Coronary artery (tissue), 2 donors: ENCODE measurements at regions not wholly inside any gene's neighbourhood (a gene's known extent, or its start where the extent isn't known, plus 50 kb on each side); places are given as distances from the start of the nearest gene placed in this dataset.
A peak's percentile ranks its signal among the peaks of the same experiment; 100 is the strongest.

Experiments
- DNase-seq: peaks from one replicate; pipeline ENCODE4 v3.0.0-alpha.2; 2017; ENCODE audit warnings: low spot score
- H3K27ac ChIP-seq, 2 donors: fragments of 200-600 bp; sonication (generic); one replicate each; pipeline ENCODE4 v1.5.1; 2016 to 2019
- H3K4me3 ChIP-seq: fragments of 200-600 bp; sonication (generic); 2 replicates; pipeline ENCODE4 v1.5.1; 2016; ENCODE audit warnings: mild to moderate bottlenecking, moderate library complexity
- TF ChIP-seq, protein P1 (sequence below): fragments of 200-600 bp; sonication (generic); IDR thresholded peaks from one replicate; pipeline ENCODE4 v1.5.1; 2019; ENCODE audit warnings: antibody characterized with exemption

DNA sequence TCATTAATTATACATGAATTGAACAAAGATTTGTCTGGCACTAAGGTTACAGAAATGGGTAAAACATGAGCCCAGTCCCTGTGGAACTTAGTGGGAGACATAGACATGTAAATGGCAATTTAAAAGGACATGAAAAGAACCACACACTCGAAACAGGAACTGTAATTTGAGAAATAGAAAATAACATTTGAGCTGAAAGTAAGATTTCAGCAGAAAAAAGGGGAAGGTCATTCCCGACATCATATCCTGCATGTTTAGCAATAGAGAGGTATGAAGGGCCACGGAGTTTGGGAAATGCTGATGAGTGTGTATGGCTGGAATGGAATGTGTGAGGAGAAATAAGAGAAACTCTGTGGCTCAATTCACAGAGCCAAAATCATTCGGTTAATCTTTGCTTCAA lies 175.4 kb upstream of the AHR start:
- H3K4me3 ChIP-seq = no peak overlapping the region
- TF ChIP-seq, protein P1, sequence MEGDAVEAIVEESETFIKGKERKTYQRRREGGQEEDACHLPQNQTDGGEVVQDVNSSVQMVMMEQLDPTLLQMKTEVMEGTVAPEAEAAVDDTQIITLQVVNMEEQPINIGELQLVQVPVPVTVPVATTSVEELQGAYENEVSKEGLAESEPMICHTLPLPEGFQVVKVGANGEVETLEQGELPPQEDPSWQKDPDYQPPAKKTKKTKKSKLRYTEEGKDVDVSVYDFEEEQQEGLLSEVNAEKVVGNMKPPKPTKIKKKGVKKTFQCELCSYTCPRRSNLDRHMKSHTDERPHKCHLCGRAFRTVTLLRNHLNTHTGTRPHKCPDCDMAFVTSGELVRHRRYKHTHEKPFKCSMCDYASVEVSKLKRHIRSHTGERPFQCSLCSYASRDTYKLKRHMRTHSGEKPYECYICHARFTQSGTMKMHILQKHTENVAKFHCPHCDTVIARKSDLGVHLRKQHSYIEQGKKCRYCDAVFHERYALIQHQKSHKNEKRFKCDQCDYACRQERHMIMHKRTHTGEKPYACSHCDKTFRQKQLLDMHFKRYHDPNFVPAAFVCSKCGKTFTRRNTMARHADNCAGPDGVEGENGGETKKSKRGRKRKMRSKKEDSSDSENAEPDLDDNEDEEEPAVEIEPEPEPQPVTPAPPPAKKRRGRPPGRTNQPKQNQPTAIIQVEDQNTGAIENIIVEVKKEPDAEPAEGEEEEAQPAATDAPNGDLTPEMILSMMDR = no peak
- no peak for DNase-seq
- H3K27ac ChIP-seq = no peak overlapping the region

DNA sequence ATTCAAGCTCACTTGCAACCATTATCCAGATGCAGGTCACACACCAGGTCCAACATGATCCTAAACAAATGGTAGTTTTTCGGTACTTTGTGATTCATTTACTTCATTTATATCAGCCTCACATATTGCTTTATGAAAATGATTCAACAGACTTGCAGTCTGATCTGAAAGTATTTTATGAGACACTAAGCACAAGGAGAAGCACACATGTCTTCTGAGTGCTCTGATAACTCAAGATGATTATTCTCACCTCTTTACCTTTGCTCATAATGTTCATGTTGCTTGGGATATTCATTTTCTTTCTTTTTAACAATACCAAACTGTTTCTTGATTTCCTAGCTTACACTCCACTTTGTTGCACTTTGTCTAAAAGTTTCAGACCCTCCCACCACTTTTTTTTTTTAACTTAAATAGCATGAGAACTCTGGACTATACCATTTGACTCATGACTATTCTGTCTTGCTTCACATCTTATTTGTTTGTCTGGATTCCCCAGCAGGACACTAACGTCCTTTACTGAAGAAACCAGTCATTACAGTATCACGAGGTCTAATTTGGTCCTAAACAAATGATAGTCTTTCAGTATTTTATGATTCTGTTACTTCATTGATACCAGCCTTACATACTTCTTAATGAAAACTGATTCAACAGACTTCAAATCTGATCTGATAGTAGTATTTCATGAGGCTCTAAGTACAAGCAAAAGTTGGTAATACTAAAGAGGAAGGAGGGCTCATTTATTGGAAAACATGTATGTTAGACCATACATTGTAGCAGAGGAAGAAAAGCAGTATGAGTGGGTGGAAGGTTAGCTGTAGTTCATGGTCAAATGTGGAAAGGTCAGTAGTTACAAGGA lies 171.8 kb upstream of the AHR start:
- no peak for DNase-seq
- Histone ChIP-seq H3K4me3 (no peak overlapping the region), H3K27ac (no peak overlapping the region)
- TF ChIP-seq, protein P1 = no peak

DNA sequence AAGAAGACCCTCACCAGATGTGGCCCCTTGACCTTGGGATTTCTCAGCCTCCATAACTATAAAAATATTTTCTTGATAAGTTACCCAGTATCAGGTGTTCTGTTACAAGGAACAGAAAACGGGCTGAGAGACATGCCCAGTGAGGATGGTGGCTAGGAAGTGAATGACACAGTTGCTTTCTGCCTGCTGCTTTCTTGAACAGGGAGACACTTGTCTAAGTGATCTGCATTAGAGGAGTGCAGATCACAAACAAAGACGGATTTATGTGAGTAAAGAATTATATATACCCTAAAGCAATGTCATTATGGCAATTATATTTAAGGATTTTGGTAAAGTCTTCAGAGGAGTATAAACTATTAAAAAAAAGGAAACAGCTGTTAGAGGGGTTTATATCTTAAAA lies 169.2 kb upstream of the AHR start:
- Histone ChIP-seq H3K27ac (no peak overlapping the region), H3K4me3 (no peak overlapping the region)
- no peak for DNase-seq
- TF ChIP-seq, protein P1 = no peak

GRCh38 chr7:17130281-17131059 lies 168.0 kb upstream of the AHR start:
- TF ChIP-seq, protein P1 = no peak
- DNase-seq = no peak
- Histone ChIP-seq H3K4me3 (peak overlapping the region; percentile 52), H3K27ac (no peak overlapping the region)

- no peak for DNase-seq
- H3K27ac ChIP-seq = no peak overlapping the region
- TF ChIP-seq, protein P1 = no peak
- peak overlapping the region; percentile 52 for H3K4me3 ChIP-seq
These were observed 167.4 kb upstream of the AHR start for GRCh38 chr7:17131060-17131345.

DNA sequence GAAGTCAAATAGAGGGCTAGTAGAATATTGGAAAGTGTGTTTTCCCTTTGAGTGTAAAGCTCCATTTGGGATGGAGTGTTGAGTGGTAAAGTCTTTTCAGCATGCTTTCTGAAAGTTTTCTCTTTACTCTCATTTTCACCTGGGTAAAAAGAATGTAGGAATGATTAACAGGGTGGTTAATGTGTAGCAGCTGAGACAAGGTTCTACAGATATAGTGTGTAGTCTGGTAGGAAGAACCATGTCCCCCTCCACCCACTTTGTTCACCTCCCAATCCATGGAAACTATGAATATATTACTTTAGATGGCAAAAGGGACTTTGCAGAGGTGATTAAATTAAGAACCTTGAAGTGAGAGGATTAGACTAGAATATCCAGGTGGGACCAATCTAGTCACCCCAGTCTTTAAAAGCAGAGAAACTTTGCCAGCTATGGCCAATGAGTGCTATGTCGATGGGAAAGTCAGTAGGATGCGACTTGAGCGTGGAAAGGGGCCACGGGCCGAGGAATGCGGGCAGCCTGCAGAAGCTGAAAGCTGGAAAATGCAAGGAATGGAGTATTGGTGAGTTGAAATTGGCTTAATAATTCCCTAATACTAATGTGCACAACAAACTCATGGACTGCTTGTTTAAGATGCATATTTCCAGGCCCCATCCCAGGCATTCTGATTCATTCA lies 166.3 kb upstream of the AHR start:
- DNase-seq = no peak
- TF ChIP-seq, protein P1 = no peak
- Histone ChIP-seq H3K27ac (no peak overlapping the region), H3K4me3 (no peak overlapping the region)
